HEK293T (cell line): ENCODE measurements at regions not wholly inside any gene's neighbourhood (a gene's known extent, or its start where the extent isn't known, plus 50 kb on each side); places are given as distances from the start of the nearest gene placed in this dataset.

Experiments
- FOXA1 ChIP-seq: fragments of 450-650 bp; IDR thresholded peaks from 2 replicates; pipeline ENCODE4 v1.6.1; 2016; ENCODE audit warnings: mild to moderate bottlenecking
- FOXK2 ChIP-seq: fragments of 450-650 bp; IDR thresholded peaks from 2 replicates; pipeline ENCODE4 v1.6.1; 2016; ENCODE audit warnings: mild to moderate bottlenecking
- HDGF ChIP-seq: fragments of 450-650 bp; IDR thresholded peaks from 2 replicates; pipeline ENCODE4 v1.6.1; 2017; ENCODE audit warnings: antibody characterized with exemption, borderline replicate concordance
- PKNOX1 ChIP-seq: fragments of 450-650 bp; IDR thresholded peaks from 2 replicates; pipeline ENCODE4 v1.6.1; 2016
- SUZ12 ChIP-seq: fragments of 450-650 bp; IDR thresholded peaks from 2 replicates; pipeline ENCODE4 v1.6.1; 2016; ENCODE audit warnings: mild to moderate bottlenecking

- TF ChIP-seq FOXK2 (no peak), SUZ12 (no peak), FOXA1 (no peak), HDGF (no peak), PKNOX1 (no peak)
Observed at GRCh38 chr6:142005021-142005420, 127.7 kb upstream of the GJE1 start.
